HG03439 (cell line): ENCODE measurements at regions not wholly inside any gene's neighbourhood (a gene's known extent, or its start where the extent isn't known, plus 50 kb on each side); places are given as distances from the start of the nearest gene placed in this dataset.

Experiments used
- ATAC-seq: cut with Tn5 transposase; IDR thresholded peaks from one replicate; pipeline ENCODE4 v1.9.1; 2021; ENCODE audit warnings: mild to moderate bottlenecking, moderate library complexity; ENCODE audit not compliant: unreplicated experiment

DNA sequence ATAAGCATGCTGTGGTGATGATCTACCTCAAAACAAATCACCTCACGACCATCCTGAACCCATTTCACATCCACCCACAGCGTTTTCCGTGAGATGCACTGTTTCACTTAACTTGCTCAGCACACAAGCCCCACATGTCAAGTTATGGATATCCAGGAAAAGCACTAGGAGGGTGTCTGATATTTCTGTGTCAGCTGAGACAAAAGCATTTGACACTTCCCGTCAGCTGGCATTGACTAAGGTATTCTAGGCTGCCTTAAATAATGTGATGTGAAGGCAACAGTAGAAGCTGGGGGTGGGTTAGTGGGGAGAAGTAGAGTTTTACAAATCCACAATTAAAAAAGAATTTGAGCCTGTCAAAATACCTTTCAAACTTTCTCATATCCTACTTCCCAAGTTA, 68.7 kb upstream of the MDFIC start:
- no peak for ATAC-seq

DNA sequence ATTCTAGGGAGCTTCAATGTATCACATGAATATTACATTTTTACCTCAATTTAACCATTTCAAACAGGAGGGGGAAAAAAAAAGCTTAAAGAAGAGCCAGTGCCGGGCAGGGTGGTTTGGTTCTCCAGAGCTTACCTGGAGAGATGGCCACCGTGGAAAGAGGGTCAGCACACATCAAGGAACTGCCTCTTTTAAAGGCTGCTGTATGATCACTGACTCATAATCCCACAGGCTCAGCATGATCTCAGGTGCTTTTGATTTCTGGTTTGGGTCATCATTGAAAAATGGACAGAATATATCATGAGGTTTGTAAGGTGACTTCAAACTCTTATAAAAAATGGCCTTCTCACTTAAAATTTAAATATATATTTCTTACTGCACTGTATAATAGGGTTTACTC, 67.5 kb upstream of the MDFIC start:
- no peak for ATAC-seq

DNA sequence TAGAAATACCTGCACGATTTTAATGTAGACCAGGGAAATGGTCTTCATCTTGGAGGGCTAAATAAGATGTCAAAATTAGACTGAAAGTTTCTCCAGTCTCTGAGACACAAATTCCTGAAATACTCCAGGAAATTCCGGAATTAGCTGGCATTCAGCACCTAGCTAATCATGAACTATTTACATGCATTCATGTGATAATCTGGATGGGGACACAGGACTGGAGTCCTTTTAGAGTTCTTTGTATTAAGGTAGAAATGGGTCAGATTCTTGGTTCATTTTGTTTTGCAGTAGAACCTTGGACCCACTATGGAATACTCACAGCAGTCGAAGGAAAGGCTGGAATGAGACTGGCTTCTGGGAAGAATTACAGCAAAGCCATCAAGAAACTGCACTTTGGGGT, 65.3 kb upstream of the MDFIC start:
- no peak for ATAC-seq

DNA sequence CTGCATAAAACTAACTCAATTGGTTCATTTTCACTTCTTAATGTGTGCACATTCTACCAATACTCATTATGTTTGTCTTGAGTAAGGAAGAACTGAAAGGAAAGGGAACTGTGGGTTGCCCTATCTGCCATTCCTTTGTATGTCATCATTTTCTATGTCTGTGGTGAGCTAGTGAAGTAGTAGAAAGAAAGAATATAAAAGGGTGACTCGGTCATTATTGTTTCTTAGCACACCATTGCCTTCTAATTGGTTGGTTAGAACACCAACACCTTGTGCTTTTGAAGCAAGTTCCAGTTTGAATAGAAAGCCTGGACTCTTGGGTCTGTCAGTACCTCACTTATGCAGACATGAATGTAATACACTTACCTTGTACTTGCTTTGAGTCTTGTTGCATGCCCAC, 64.3 kb upstream of the MDFIC start:
- ATAC-seq = no peak

DNA sequence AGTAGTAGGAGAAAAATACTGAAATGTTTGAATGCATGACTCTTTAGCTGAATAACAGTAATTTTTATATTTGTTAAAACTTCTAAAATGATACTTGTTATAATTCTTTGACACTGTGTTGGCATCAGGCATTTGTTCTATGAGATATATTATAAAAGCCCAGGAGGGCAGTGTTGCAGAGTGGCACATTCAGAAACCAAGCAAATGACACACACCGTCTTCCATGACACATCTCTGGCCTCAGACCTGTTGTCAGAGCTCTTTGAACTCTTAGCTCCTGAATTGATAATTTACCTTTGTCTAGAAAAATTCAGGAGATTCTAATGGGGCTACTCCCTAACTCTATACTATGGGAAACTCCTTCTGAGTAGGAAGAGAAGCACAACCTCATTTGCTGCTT, 62.4 kb upstream of the MDFIC start:
- no peak for ATAC-seq

DNA sequence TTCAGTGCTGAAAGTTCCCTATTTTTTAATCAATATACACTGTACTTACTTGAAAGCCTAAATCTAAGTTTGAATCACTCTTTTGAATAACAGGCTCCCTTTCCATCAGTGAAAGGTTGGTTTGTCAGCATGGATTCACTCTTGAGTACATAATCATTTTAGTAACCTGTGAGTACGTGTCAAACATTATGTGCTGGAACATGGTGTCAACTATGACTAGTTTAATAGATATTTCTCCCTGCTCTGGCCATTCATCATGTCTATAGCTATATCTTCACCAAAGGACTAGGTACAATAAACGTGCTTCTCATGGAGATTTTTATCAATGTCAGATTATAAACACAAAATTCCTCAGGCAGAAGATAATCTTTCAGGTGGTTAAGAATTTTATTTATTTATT, 61.7 kb upstream of the MDFIC start:
- ATAC-seq = no peak

DNA sequence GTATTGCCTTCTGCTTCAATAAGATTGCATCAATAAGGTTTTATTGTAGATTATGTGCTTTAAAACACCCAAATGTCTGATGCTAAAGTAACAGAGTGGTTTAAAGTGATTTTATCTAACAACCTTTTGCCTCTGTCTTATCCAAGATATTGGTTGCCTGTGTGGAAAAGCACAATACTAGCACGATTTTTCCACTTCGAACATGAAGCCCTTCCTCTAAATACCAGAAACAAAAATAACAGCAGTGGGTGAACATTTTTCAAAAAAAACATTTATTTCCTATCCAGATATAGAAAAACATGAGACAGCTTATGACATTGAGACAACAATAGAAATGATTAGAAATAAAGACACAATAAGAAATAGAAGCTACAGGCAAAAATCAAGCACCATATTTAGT, 59.5 kb upstream of the MDFIC start:
- no peak for ATAC-seq

DNA sequence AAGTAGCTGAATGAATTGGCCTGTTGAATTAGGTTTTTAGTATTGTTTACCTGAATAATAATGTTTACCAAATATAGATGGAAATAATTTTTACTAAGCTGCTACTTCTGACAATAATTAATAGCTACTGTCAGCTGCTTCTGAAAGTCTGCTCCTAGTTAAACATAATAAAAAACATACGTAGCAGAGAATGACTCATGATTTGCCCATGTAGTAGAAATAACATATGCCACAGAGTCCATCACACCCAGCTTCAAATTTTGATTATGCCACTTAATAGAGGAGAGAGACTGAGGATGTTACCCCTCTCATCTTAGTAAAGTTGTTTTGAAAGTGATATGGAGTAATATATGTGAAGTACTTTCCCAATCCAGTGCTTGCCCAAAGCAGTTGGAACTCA, 57.6 kb upstream of the MDFIC start:
- no peak for ATAC-seq

DNA sequence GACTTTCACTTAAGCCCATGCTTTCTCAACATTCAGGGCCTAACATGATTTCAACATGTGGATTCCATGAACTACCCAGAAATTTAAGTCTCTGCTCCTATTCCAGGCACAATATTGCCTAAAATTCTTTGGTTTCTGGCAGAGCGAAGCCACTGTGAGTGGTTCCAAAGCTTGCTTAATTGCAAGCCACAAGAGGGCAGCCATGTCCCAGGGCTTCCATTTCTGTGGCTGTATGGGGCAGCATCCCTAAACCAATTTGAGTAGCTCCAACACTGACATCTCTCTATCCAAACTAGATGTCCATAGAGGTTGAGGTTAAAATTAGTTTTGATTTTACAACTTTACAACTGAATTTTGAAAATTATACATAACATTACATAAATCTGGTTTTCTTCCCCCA, 56.3 kb upstream of the MDFIC start:
- peak; percentile 85 for ATAC-seq
